Suprapubic skin (tissue), 3 donors: ENCODE measurements at regions not wholly inside any gene's neighbourhood (a gene's known extent, or its start where the extent isn't known, plus 50 kb on each side); places are given as distances from the start of the nearest gene placed in this dataset.

ENCODE experiments used
- CTCF ChIP-seq, 2 donors: fragments of 200-600 bp in 1 of 2; fragments of 450-650 bp in 1 of 2; sonication (generic) in 1 of 2; IDR thresholded peaks; one replicate each; pipeline ENCODE4 v1.5.1; 2016 to 2019; ENCODE audit warnings: antibody characterized with exemption in 2 of 2, mild to moderate bottlenecking in 1 of 2, moderate library complexity in 1 of 2
- POLR2A ChIP-seq, 2 donors: fragments of 450-650 bp; IDR thresholded peaks; one replicate each; pipeline ENCODE4 v1.6.1; 2017; ENCODE audit warnings: antibody characterized with exemption in 2 of 2, mild to moderate bottlenecking in 2 of 2, moderate library complexity in 2 of 2

DNA sequence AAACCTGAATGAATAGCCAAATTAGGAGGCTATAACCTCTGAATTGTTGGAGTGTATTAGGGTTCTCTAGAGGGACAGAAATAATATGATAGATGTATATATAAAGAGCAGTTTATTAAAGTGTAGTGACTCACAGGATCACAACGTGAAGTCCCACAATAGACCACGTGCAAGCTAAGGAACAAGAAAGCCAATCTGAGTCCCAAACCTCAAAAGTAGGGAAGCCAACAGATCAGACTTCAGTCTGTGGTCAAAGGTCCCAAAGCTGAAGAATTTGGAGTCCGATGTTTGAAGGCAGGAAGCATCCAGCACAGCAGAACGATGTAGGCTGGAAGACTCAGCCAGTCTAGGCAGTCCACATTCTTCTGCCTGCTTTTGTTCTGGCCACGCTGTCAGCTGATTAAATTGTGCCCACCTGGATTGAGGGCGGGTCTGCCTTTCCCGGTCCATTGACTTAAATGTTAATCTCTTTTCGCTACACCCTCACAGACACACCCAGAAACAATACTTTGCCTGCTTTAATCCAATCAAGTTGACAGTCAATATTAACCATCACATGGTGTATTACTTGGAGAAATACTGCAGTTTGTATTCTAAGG, 550.6 kb downstream of the CDH10 start:
- TF ChIP-seq POLR2A (IDR thresholded peaks at IDR 0.05) (no peak), CTCF (IDR thresholded peaks at IDR 0.05) (no peak)
